Mesenchymal stem cell (in vitro differentiated cells and primary cell): ENCODE measurements at regions not wholly inside any gene's neighbourhood (a gene's known extent, or its start where the extent isn't known, plus 50 kb on each side); places are given as distances from the start of the nearest gene placed in this dataset.

ENCODE experiments used
- DNase-seq: peaks from one replicate; pipeline ENCODE4 v3.0.0-alpha.2; 2013
- H2AFZ ChIP-seq: one replicate; pipeline ENCODE4 v1.6.1; 2013; ENCODE audit warnings: low read depth, mild to moderate bottlenecking, control low read depth, inconsistent platforms, low read length, moderate library complexity
- H2AK5ac ChIP-seq: 2 replicates; pipeline ENCODE4 v1.6.1; 2013; ENCODE audit warnings: low read length, moderate library complexity, mild to moderate bottlenecking, inconsistent platforms; ENCODE audit not compliant: severe bottlenecking
- H2BK120ac ChIP-seq: one replicate; pipeline ENCODE4 v1.6.1; 2013; ENCODE audit warnings: low read depth, mild to moderate bottlenecking, inconsistent platforms, low read length, moderate library complexity
- H2BK12ac ChIP-seq, 2 experiments: one replicate each; pipeline ENCODE4 v1.6.1; 2013; ENCODE audit warnings: inconsistent platforms in 2 of 2, low read length in 2 of 2, mild to moderate bottlenecking in 2 of 2, moderate library complexity in 2 of 2, control low read depth in 1 of 2
- H2BK15ac ChIP-seq: one replicate; pipeline ENCODE4 v1.6.1; 2013; ENCODE audit warnings: mild to moderate bottlenecking, low read depth, inconsistent platforms; ENCODE audit not compliant: poor library complexity, severe bottlenecking
- H2BK5ac ChIP-seq: 2 replicates; pipeline ENCODE4 v1.6.1; 2013; ENCODE audit warnings: low read depth, mild to moderate bottlenecking, low read length, control low read depth, inconsistent platforms; ENCODE audit not compliant: poor library complexity, severe bottlenecking
- H3K14ac ChIP-seq, 2 experiments: one replicate each; pipeline ENCODE4 v1.6.1; 2013; ENCODE audit warnings: inconsistent platforms in 2 of 2, low read length in 2 of 2, control low read depth in 1 of 2, mild to moderate bottlenecking in 1 of 2, moderate library complexity in 1 of 2
- H3K18ac ChIP-seq, 2 experiments: one replicate each; pipeline ENCODE4 v1.6.1; 2013; ENCODE audit warnings: inconsistent platforms in 2 of 2, low read length in 2 of 2, control low read depth in 1 of 2, low read depth in 1 of 2, mild to moderate bottlenecking in 1 of 2
- H3K23ac ChIP-seq, 2 experiments: one replicate each; pipeline ENCODE4 v1.6.1; 2013; ENCODE audit warnings: inconsistent platforms in 2 of 2, low read length in 2 of 2, mild to moderate bottlenecking in 2 of 2, moderate library complexity in 2 of 2, control low read depth in 1 of 2
- H3K27ac ChIP-seq: 2 replicates; pipeline ENCODE4 v1.5.1; 2013; ENCODE audit warnings: mild to moderate bottlenecking, moderate library complexity, low read length, control low read depth, inconsistent platforms; ENCODE audit not compliant: poor library complexity, severe bottlenecking
- H3K27me3 ChIP-seq, 2 experiments: 2 replicates each; pipeline versions ENCODE4 v1.6.1 to v1.7.0; 2013; ENCODE audit warnings: low read length in 2 of 2, mild to moderate bottlenecking in 2 of 2, moderate library complexity in 2 of 2, control low read depth in 1 of 2, inconsistent platforms in 1 of 2; ENCODE audit not compliant: control insufficient read depth in 1 of 2, insufficient read depth in 1 of 2
- H3K36me3 ChIP-seq, 2 experiments: 2 replicates each; pipeline versions ENCODE4 v1.6.1 to v1.7.0; 2013; ENCODE audit warnings: low read length in 2 of 2, control low read depth in 1 of 2, inconsistent platforms in 1 of 2, low read depth in 1 of 2, mild to moderate bottlenecking in 1 of 2; ENCODE audit not compliant: insufficient read depth in 2 of 2, control insufficient read depth in 1 of 2
- H3K4ac ChIP-seq, 2 experiments: one replicate each; pipeline ENCODE4 v1.6.1; 2013; ENCODE audit warnings: inconsistent platforms in 2 of 2, low read length in 2 of 2, mild to moderate bottlenecking in 2 of 2, moderate library complexity in 2 of 2, control low read depth in 1 of 2, low read depth in 1 of 2
- H3K4me1 ChIP-seq: 2 replicates; pipeline ENCODE4 v1.6.1; 2013; ENCODE audit warnings: low read depth, low read length, control low read depth; ENCODE audit not compliant: control insufficient read depth, insufficient read depth
- H3K4me2 ChIP-seq: 2 replicates; pipeline ENCODE4 v1.6.1; 2013; ENCODE audit warnings: low read length, mild to moderate bottlenecking, inconsistent platforms; ENCODE audit not compliant: poor library complexity, severe bottlenecking
- H3K4me3 ChIP-seq, 2 experiments: 2 replicates each; pipeline versions ENCODE4 v1.5.1 to v1.7.0; 2013; ENCODE audit warnings: low read length in 2 of 2, mild to moderate bottlenecking in 2 of 2, control low read depth in 1 of 2, low read depth in 1 of 2; ENCODE audit not compliant: insufficient read depth in 1 of 2
- H3K79me1 ChIP-seq: replicated peaks from 2 replicates; pipeline ENCODE4 v1.6.1; 2013; ENCODE audit warnings: mild to moderate bottlenecking, control low read depth, low read length, inconsistent platforms; ENCODE audit not compliant: poor library complexity, severe bottlenecking
- H3K9ac ChIP-seq: 2 replicates; pipeline ENCODE4 v1.7.0; 2013; ENCODE audit warnings: mild to moderate bottlenecking, low read length, moderate library complexity
- H3K9me3 ChIP-seq: 2 replicates; pipeline ENCODE4 v1.7.0; 2013; ENCODE audit warnings: mild to moderate bottlenecking, low read length; ENCODE audit not compliant: control insufficient read depth
- H4K8ac ChIP-seq: one replicate; pipeline ENCODE4 v1.6.1; 2013; ENCODE audit warnings: inconsistent platforms, mild to moderate bottlenecking, low read length, moderate library complexity
- H4K91ac ChIP-seq: one replicate; pipeline ENCODE4 v1.6.1; 2013; ENCODE audit warnings: mild to moderate bottlenecking, low read length, inconsistent platforms
- WGBS: methylation state at CpG from one replicate; pipeline ENCODE4 v1.1.7; 2013; ENCODE audit warnings: mixed read lengths; 5-methylcytosine and 5-hydroxymethylcytosine counted together

- H3K27me3 ChIP-seq, result no peaks in the 10 kb centered on the region
- no peaks in the 10 kb centered on the region for H3K79me1 ChIP-seq
- H4K91ac ChIP-seq, result no peak overlapping the region
- no peak overlapping the region for H3K9ac ChIP-seq
- no peak overlapping the region for H3K14ac ChIP-seq
- no peak overlapping the region for H4K8ac ChIP-seq
- H2BK120ac ChIP-seq, result no peak overlapping the region
- no peak overlapping the region for H2BK15ac ChIP-seq
- no peak for DNase-seq
- H2BK12ac ChIP-seq, result no peak overlapping the region
- WGBS, result 93% methylated on average over 3 of the region's 3 CpGs
- no peak overlapping the region for H2AFZ ChIP-seq
- peaks cover 7% of the 10 kb centered on the region for H3K4me1 ChIP-seq
- no peak overlapping the region for H2AK5ac ChIP-seq
- H3K36me3 ChIP-seq, result no peaks in the 10 kb centered on the region
- H2BK5ac ChIP-seq, result no peak overlapping the region
- H3K18ac ChIP-seq, result no peak overlapping the region
- no peaks in the 10 kb centered on the region for H3K9me3 ChIP-seq
- H3K4me3 ChIP-seq, result no peak overlapping the region
- no peak overlapping the region for H3K23ac ChIP-seq
- no peak overlapping the region for H3K4ac ChIP-seq
- H3K27ac ChIP-seq, result no peak overlapping the region
- H3K4me2 ChIP-seq, result no peak overlapping the region
These were observed 173.5 kb upstream of the SPRY4 start for GRCh38 chr5:142498298-142498697.

GRCh38 chr5:142495531-142495930 is 170.7 kb upstream of the SPRY4 start:
- H2BK15ac ChIP-seq, result no peak overlapping the region
- H3K14ac ChIP-seq, result no peak overlapping the region
- no peak overlapping the region for H3K9ac ChIP-seq
- no peaks in the 10 kb centered on the region for H3K79me1 ChIP-seq
- no peak overlapping the region for H2BK120ac ChIP-seq
- no peak overlapping the region for H3K18ac ChIP-seq
- H2BK5ac ChIP-seq, result no peak overlapping the region
- H2AK5ac ChIP-seq, result no peak overlapping the region
- H3K27ac ChIP-seq, result no peak overlapping the region
- DNase-seq, result no peak
- WGBS, result 46% methylated on average over 1 of the region's 2 CpGs
- H4K8ac ChIP-seq, result no peak overlapping the region
- H3K36me3 ChIP-seq, result peaks cover 0 to 1% of the 10 kb centered on the region in 2 experiments
- H3K4ac ChIP-seq, result no peak overlapping the region
- H3K4me3 ChIP-seq, result no peak overlapping the region
- no peak overlapping the region for H4K91ac ChIP-seq
- no peak overlapping the region for H2AFZ ChIP-seq
- H3K23ac ChIP-seq, result no peak overlapping the region
- H3K27me3 ChIP-seq, result no peaks in the 10 kb centered on the region
- no peak overlapping the region for H3K4me2 ChIP-seq
- no peaks in the 10 kb centered on the region for H3K9me3 ChIP-seq
- H2BK12ac ChIP-seq, result no peak overlapping the region
- peaks cover 5% of the 10 kb centered on the region for H3K4me1 ChIP-seq

GRCh38 chr5:142493875-142494518 is 169.2 kb upstream of the SPRY4 start:
- no peak overlapping the region for H4K91ac ChIP-seq
- H3K27me3 ChIP-seq, result no peaks in the 10 kb centered on the region

GRCh38 chr5:142492781-142493281 is 168.0 kb upstream of the SPRY4 start:
- peaks cover 0 to 8% of the 10 kb centered on the region in 2 experiments for H3K36me3 ChIP-seq
- H3K27ac ChIP-seq, result no peak overlapping the region
- peak; percentile 64 for DNase-seq
- H3K4me1 ChIP-seq, result no peaks in the 10 kb centered on the region
- no peak overlapping the region for H3K4me2 ChIP-seq
- no peak overlapping the region for H2BK5ac ChIP-seq
- 59% methylated on average over 3 of the region's 6 CpGs for WGBS
- peak overlapping the region in 1 of 2 experiments; percentile 47 for H2BK12ac ChIP-seq
- H4K91ac ChIP-seq, result no peak overlapping the region
- peak overlapping the region; percentile 72 for H3K9ac ChIP-seq
- H3K4me3 ChIP-seq, result peak overlapping the region in 1 of 2 experiments; percentile 50
- no peaks in the 10 kb centered on the region for H3K27me3 ChIP-seq
- H2BK120ac ChIP-seq, result peak overlapping the region; percentile 38
- peak overlapping the region in 1 of 2 experiments; percentile 45 for H3K4ac ChIP-seq
- H3K14ac ChIP-seq, result no peak overlapping the region
- H2AFZ ChIP-seq, result no peak overlapping the region
- H2AK5ac ChIP-seq, result no peak overlapping the region
- no peak overlapping the region for H2BK15ac ChIP-seq
- H4K8ac ChIP-seq, result no peak overlapping the region
- peak overlapping the region in 1 of 2 experiments; percentile 61 for H3K18ac ChIP-seq
- no peaks in the 10 kb centered on the region for H3K79me1 ChIP-seq
- no peaks in the 10 kb centered on the region for H3K9me3 ChIP-seq
- H3K23ac ChIP-seq, result no peak overlapping the region

More at GRCh38 chr5:142493875-142494518, 169.2 kb upstream of the SPRY4 start:
- Histone ChIP-seq H3K4me2 (no peak overlapping the region), H2AK5ac (no peak overlapping the region), H3K4me3 (no peak overlapping the region), H3K79me1 (no peaks in the 10 kb centered on the region), H3K18ac (peak overlapping the region; percentile 15 to 45), H2AFZ (no peak overlapping the region), H3K14ac (peak overlapping the region in 1 of 2 experiments; percentile 33), H3K27ac (no peak overlapping the region), H3K23ac (no peak overlapping the region), H2BK15ac (no peak overlapping the region), H3K4me1 (no peaks in the 10 kb centered on the region), H3K4ac (no peak overlapping the region), H2BK5ac (no peak overlapping the region), H2BK12ac (peak overlapping the region in 1 of 2 experiments; percentile 69), H3K36me3 (peaks cover 0 to 8% of the 10 kb centered on the region in 2 experiments), H2BK120ac (no peak overlapping the region), H4K8ac (no peak overlapping the region), H3K9me3 (no peaks in the 10 kb centered on the region), H3K9ac (no peak overlapping the region)
- 84% methylated on average over 7 of the region's 9 CpGs for WGBS
- DNase-seq, result no peak
